ENCODE measurements at regions not wholly inside any gene's neighbourhood (a gene's known extent, or its start where the extent isn't known, plus 50 kb on each side); places are given as distances from the start of the nearest gene placed in this dataset.
"Not testable (repeated sequence)": the region's sequence is repeated elsewhere in the genome, so short reads cannot be mapped to it uniquely, and the experiment has no call there.

DNA sequence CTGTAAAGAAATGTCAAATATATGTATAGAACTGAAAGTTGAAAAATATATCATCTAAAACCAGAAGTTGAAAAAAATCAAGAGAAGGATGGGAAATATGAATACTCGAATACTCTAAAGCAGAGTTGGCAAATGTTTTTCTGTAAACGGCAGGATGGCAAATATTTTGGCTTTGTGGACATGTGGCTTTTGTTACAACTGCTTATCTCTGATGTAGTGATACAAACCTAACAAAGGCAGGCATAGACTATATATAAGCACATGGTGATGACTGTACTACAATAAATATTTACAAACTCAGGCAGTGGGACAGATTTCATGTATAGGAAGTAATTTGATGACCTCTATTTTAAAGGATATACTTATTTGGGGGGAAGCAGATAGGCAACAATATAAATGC, 224.6 kb upstream of the LRRTM4 start:
- intact Hi-C loops (cut with DNase I), result no loop called here
- Histone ChIP-seq H3K27ac (no peak overlapping the region), H3K4me3 (no peak overlapping the region), H3K9me3 (no peaks in the 10 kb centered on the region), H3K4me1 (no peaks in the 10 kb centered on the region), H3K36me3 (no peaks in the 10 kb centered on the region), H3K27me3 (no peaks in the 10 kb centered on the region)
- TF ChIP-seq POLR2A (IDR thresholded peaks at IDR 0.05) (no peak), EP300 (IDR thresholded peaks at IDR 0.05) (no peak), POLR2AphosphoS5 (IDR thresholded peaks at IDR 0.05) (no peak)
- TF ChIP-seq, protein P1, sequence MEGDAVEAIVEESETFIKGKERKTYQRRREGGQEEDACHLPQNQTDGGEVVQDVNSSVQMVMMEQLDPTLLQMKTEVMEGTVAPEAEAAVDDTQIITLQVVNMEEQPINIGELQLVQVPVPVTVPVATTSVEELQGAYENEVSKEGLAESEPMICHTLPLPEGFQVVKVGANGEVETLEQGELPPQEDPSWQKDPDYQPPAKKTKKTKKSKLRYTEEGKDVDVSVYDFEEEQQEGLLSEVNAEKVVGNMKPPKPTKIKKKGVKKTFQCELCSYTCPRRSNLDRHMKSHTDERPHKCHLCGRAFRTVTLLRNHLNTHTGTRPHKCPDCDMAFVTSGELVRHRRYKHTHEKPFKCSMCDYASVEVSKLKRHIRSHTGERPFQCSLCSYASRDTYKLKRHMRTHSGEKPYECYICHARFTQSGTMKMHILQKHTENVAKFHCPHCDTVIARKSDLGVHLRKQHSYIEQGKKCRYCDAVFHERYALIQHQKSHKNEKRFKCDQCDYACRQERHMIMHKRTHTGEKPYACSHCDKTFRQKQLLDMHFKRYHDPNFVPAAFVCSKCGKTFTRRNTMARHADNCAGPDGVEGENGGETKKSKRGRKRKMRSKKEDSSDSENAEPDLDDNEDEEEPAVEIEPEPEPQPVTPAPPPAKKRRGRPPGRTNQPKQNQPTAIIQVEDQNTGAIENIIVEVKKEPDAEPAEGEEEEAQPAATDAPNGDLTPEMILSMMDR (IDR thresholded peaks at IDR 0.05), result no peak
- 41 to 59% methylated on average over 2 of the region's 2 CpGs for WGBS, 2 donors
- no peak for DNase-seq

DNA sequence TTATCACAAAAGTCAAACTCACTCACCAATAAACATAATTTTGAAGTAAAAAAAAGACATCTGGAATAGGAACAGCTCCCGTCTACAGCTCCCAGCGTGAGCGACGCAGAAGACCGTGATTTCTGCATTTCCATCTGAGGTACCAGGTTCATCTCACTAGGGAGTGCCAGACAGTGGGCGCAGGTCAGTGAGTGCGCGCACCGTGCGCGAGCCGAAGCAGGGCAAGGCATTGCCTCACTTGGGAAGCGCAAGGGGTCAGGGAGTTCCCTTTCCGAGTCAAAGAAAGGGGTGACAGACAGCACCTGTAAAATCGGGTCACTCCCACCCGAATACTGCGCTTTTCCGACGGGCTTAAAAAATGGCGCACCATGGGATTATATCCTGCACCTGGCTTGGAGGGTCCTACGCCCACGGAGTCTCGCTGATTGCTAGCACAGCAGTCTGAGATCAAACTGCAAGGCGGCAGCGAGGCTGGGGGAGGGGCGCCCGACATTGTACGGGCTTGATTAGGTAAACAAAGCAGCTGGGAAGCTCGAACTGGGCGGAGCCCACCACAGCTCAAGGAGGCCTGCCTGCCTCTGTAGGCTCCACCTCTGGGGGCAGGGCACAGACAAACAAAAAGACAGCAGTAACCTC, 231.7 kb upstream of the LRRTM4 start:
- H3K4me1 ChIP-seq; H3K9me3 ChIP-seq; H3K27me3 ChIP-seq; H3K27ac ChIP-seq; intact Hi-C loops (cut with DNase I); H3K4me3 ChIP-seq; DNase-seq; H3K36me3 ChIP-seq: not testable (repeated sequence)
- 77 to 89% methylated on average over 30 of the region's 30 CpGs for WGBS, 2 donors

DNA sequence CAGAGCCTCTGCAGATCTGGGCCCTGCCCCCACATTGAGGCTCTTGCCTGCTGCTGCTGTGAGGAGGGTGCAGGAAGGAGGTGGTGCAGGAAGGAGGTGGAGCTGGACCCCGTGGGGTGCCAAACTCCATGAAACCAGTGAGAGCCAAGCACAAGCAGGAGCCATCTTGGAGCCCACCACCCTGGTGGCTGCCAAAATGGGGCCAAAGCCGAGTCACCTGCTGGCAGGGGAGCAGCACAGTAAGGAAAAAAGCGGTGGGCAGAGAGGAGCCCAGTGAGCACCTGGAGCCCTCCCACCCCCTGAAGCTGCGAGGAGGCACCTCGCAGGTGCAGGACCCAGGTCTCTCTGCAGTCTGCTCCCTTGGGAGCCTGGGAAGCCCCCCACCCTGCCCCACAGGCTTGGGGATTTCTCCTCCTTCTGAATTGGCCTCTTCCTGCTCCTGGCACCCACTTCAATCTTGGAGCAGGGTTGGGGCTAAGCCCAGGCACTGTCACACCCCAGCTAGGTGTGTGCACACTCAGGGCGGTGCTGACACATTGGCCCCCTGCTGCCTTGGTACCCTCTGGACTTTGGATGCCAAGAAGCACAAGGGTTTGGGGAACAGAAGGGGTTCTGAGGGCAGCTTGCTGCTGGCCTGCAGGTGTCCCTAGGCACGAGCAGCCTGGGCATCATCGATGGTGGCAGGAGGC, 245.4 kb upstream of the LRRTM4 start:
- Histone ChIP-seq H3K9me3 (peaks cover 0 to 2% (median 0%) of the 10 kb centered on the region in 4 donors), H3K27me3 (no peaks in the 10 kb centered on the region), H3K4me1 (no peaks in the 10 kb centered on the region), H3K4me3 (no peak overlapping the region), H3K36me3 (no peaks in the 10 kb centered on the region), H3K27ac (no peak overlapping the region)
- TF ChIP-seq, protein P1 (IDR thresholded peaks at IDR 0.05), result no peak
- TF ChIP-seq POLR2A (IDR thresholded peaks at IDR 0.05) (no peak), EP300 (IDR thresholded peaks at IDR 0.05) (no peak), POLR2AphosphoS5 (IDR thresholded peaks at IDR 0.05) (no peak)
- intact Hi-C loops (cut with DNase I), result no loop called here
- 71 to 81% methylated on average over 8 of the region's 8 CpGs for WGBS, 2 donors
- no peak for DNase-seq

DNA sequence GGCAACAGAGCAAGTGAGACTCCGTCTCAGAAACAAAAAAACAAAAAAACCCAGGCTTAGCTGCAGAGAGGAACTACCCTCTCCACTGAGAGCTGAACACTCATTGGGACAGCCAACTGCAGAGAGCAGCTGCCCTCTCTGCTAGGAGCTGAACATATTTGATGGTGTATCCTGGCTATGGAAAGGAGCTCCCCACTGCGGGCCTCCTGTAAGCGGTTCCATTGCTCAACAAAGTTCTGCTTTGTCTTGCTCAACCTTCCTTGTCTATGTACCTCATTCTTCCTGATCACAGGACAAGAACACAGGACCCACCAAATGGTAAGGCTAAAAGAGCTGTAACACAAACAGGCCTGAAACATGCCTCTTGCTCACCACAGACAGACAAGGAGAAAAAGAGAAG, 246.3 kb upstream of the LRRTM4 start:
- Histone ChIP-seq H3K36me3 (no peaks in the 10 kb centered on the region), H3K27ac (no peak overlapping the region), H3K9me3 (peaks cover 0 to 3% (median under 1%) of the 10 kb centered on the region in 4 donors), H3K27me3 (no peaks in the 10 kb centered on the region), H3K4me3 (no peak overlapping the region), H3K4me1 (no peaks in the 10 kb centered on the region)
- DNase-seq, result no peak
- TF ChIP-seq EP300 (IDR thresholded peaks at IDR 0.05), result no peak
- no peak for TF ChIP-seq POLR2A (IDR thresholded peaks at IDR 0.05)
- TF ChIP-seq POLR2AphosphoS5 (IDR thresholded peaks at IDR 0.05), result no peak
- TF ChIP-seq, protein P1 (IDR thresholded peaks at IDR 0.05), result no peak
- intact Hi-C loops (cut with DNase I), result no loop called here
- WGBS, 2 donors, result 73 to 74% methylated on average over 3 of the region's 3 CpGs

DNA sequence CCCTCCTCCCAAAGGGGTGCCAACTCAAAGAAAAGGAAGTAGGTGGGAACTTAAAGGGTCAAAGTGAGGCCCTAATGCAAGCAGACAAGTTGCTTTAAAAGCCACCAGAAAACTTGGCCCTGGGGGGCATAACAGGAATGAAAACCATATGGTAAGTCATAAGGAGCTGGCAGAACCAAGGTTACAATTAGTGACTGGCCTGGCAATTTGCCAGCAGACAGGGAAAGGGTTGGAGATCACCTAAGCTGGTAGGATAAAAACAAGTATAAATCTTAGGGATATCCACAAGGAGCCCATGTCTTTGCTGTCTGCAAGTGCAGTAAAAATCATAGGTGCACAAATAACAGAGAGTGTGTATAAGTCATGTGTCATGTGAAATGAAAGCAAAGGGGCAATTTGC, 256.7 kb upstream of the LRRTM4 start:
- intact Hi-C loops (cut with DNase I), result no loop called here
- H3K4me3 ChIP-seq, result no peak overlapping the region
- no peak for DNase-seq

DNA sequence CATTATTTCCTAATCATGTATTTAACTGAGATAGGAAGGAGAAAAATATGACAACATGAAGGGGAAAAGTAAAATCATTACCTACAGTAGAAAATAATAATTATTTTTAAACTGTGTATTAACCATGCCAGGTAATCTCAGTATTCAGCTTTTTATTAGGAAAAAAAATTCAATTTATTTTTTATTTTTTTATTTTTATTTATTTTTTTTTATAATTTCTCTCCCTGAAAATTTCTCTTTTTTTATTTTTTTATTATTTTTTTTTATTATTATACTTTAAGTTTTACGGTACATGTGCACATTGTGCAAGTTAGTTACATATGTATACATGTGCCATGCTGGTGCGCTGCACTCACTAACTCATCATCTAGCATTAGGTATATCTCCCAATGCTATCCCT, 271.3 kb upstream of the LRRTM4 start:
- WGBS, 2 donors, result 96 to 97% methylated on average over 2 of the region's 2 CpGs
- H3K27me3 ChIP-seq; H3K4me3 ChIP-seq; H3K36me3 ChIP-seq; H3K4me1 ChIP-seq; DNase-seq; H3K27ac ChIP-seq; H3K9me3 ChIP-seq; intact Hi-C loops (cut with DNase I): not testable (repeated sequence)

More for the DNA sequence above, 256.7 kb upstream of the LRRTM4 start:
- Histone ChIP-seq H3K36me3 (no peaks in the 10 kb centered on the region), H3K9me3 (no peaks in the 10 kb centered on the region), H3K4me1 (no peaks in the 10 kb centered on the region), H3K27ac (no peak overlapping the region), H3K27me3 (no peaks in the 10 kb centered on the region)
- TF ChIP-seq POLR2A (IDR thresholded peaks at IDR 0.05) (no peak), EP300 (IDR thresholded peaks at IDR 0.05) (no peak), POLR2AphosphoS5 (IDR thresholded peaks at IDR 0.05) (no peak)
- TF ChIP-seq, protein P1 (IDR thresholded peaks at IDR 0.05), result no peak

All from sigmoid colon (tissue), 6 donors.